T-helper 1 cell treated with Interleukin-12 subunit alpha and Interleukin-12 subunit beta and Interleukin-4 antibody, amounts not matched to agents 30 μg/mL and 1 μg/mL, for 36 hours (primary cell): ENCODE measurements at regions not wholly inside any gene's neighbourhood (a gene's known extent, or its start where the extent isn't known, plus 50 kb on each side); places are given as distances from the start of the nearest gene placed in this dataset.

Experiments used
- H3K27ac Mint-ChIP-seq: one replicate; pipeline ENCODE4 v1.8.0; 2021; ENCODE audit warnings: mild to moderate bottlenecking, mixed read lengths
- H3K27me3 Mint-ChIP-seq: one replicate; pipeline ENCODE4 v1.8.0; 2021; ENCODE audit warnings: low read depth, mixed read lengths
- H3K36me3 Mint-ChIP-seq: one replicate; pipeline ENCODE4 v1.8.0; 2021; ENCODE audit warnings: low read depth, mixed read lengths
- H3K4me1 Mint-ChIP-seq: one replicate; pipeline ENCODE4 v1.8.0; 2021; ENCODE audit warnings: low read depth, mixed read lengths
- H3K4me3 Mint-ChIP-seq: one replicate; pipeline ENCODE4 v1.8.0; 2021; ENCODE audit warnings: mild to moderate bottlenecking, moderate library complexity, mixed read lengths
- H3K9me3 Mint-ChIP-seq: one replicate; pipeline ENCODE4 v1.8.0; 2021; ENCODE audit warnings: mixed read lengths

DNA sequence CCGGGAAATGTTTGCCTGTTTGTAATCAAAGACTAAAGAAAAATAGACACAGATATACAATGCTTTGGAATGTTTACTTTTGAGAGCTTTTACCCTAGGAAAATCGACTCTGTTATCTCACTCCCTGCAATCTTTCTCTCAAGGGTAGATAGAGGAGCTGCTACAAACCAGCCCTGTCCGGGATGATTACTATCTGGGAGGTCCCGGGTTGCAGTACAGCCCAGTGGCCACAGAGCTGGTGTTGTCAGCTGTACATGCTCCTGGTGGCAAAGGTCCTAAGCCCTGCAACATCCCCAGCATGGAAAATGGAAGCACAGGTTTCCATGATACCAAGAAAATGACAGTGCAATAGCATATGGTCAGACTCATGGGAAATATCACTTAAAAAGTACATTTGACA, 570.5 kb upstream of the SOX11 start:
- H3K27me3 Mint-ChIP-seq = no peaks in the 10 kb centered on the region
- no peaks in the 10 kb centered on the region for H3K4me1 Mint-ChIP-seq
- H3K9me3 Mint-ChIP-seq = peaks cover 8% of the 10 kb centered on the region
- no peak overlapping the region for H3K27ac Mint-ChIP-seq
- no peak overlapping the region for H3K4me3 Mint-ChIP-seq
- no peaks in the 10 kb centered on the region for H3K36me3 Mint-ChIP-seq

DNA sequence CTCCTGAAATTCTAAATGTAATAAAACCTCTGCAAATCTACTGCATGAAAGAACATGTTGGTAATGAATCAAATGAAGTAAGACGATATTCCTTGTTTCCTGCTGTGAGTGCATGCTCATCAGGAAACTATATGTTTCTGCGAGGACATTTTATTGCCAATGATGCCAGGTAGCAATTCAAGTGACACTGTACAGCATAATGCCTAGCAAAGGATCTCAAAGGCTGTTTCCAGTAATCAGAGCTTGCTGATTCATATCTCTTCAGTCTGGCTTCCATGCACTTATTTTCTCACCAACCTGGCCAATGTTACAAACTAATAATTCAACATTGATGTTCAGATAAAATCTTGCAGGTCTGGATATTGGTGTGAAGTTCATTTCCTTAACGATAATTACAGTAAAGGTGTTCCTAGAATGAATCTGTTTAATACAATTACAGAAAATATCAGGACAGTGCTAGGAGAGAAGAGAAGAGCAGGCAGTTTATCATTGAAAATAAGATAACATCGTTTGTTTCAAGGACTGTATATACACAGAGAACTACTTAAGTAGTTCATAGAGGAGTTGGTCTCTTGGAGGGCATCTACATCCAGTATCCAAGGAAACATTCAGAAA, 568.5 kb upstream of the SOX11 start:
- Mint-ChIP-seq H3K36me3 (no peaks in the 10 kb centered on the region), H3K27ac (no peak overlapping the region), H3K27me3 (no peaks in the 10 kb centered on the region), H3K4me1 (no peaks in the 10 kb centered on the region), H3K9me3 (peaks cover 7% of the 10 kb centered on the region), H3K4me3 (no peak overlapping the region)

DNA sequence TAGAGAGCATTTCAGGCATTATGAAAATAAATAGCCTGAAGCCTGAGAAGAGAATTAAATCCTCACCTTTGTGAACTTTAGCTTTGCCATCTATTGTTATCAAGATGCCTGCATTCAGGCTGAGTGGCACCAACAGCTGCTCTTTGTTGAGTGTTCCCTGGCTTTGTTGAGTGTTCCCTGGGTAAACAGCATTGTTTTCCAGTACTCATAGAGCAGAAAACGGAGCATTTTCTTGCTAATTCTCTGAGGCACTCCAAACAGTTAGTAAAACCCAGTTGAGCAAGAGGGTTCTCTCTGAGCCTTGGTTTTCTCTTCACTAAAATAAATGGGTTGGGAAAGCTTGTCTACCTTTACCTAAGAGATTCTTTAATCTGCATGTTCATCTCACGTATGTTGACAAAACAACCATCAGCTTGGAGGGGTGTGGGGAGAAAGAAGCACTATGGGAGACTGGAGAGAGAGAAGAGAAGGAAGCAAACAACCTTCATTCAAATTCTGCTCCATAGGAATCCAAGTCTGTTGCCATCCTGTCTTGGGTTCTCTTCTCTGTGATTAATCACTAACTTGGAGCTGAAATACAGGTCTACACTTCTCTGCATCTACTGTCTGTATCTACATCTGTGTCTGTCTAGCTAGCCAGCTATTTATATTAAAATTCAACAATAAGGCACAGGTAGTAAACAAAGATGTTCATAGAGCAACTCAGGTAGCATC, 567.0 kb upstream of the SOX11 start:
- Mint-ChIP-seq H3K27ac (no peak overlapping the region), H3K27me3 (no peaks in the 10 kb centered on the region), H3K9me3 (peaks cover 9% of the 10 kb centered on the region), H3K36me3 (no peaks in the 10 kb centered on the region), H3K4me1 (no peaks in the 10 kb centered on the region), H3K4me3 (no peak overlapping the region)

DNA sequence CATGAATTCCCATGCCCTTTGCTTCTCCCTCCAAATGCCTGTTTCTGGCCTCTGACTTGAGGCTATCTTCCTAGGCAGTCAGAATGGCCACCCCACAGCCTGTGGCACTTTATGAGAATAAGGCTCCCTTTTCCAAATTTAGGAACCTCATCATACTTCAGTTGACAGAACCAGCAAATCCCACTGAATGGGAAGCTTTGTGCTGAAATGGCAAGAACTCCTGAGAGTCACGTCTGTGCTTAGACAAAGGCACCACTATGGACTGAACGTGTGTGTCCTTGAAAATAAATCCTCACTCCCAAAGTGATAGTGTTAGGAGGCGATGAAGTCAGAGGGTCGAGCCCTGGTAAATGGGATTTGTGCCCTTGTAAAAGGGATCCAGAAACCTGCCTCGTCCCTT, 559.9 kb upstream of the SOX11 start:
- no peaks in the 10 kb centered on the region for H3K4me1 Mint-ChIP-seq
- peaks cover 17% of the 10 kb centered on the region for H3K9me3 Mint-ChIP-seq

DNA sequence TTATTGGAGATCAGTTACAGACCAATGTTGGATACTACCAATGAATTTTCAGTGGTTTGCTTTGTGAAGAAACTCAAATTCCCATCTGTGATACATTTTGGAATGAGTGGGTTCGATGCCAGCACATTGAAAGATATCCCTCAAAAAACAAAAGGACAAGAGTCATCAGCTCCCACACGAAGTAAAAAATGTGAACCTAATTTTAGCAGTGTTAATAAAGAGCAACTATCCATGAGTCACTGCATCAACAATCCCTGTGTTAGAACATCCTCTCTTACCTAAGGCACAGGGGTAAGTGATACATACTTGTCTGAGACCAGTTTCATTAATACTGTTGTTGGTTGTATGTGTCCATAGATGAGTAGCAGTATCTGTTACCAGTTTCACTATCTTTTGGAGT, 551.8 kb upstream of the SOX11 start:
- Mint-ChIP-seq H3K36me3 (no peaks in the 10 kb centered on the region), H3K4me3 (no peak overlapping the region), H3K27me3 (no peaks in the 10 kb centered on the region), H3K27ac (no peak overlapping the region), H3K4me1 (no peaks in the 10 kb centered on the region), H3K9me3 (peaks cover 9% of the 10 kb centered on the region)

More for the DNA sequence above, 559.9 kb upstream of the SOX11 start:
- H3K27me3 Mint-ChIP-seq = no peaks in the 10 kb centered on the region
- H3K36me3 Mint-ChIP-seq = no peaks in the 10 kb centered on the region
- H3K4me3 Mint-ChIP-seq = no peak overlapping the region
- H3K27ac Mint-ChIP-seq = no peak overlapping the region

DNA sequence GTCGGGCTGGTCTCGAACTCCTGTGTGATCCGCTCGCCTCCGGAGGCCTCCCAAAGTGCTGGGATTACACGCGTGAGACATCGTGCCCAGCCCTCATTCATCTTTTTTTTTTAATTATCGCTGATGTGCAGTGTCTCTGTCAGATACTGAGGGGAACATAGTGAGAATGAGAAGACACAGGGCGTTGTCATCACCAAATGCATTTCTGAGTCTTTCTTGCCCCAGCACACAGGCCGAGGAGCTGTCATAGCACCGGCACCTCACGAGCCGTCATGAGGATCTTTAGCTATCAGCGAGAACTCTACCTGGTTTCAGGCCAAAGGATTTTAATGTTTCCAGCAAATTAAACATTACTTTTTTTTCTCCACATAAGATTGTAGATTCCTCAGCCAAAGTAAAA, 548.0 kb upstream of the SOX11 start:
- peaks cover 18% of the 10 kb centered on the region for H3K9me3 Mint-ChIP-seq
- H3K27me3 Mint-ChIP-seq = no peaks in the 10 kb centered on the region
- H3K27ac Mint-ChIP-seq = no peak overlapping the region
- H3K4me1 Mint-ChIP-seq = no peaks in the 10 kb centered on the region
- H3K36me3 Mint-ChIP-seq = no peaks in the 10 kb centered on the region
- no peak overlapping the region for H3K4me3 Mint-ChIP-seq

DNA sequence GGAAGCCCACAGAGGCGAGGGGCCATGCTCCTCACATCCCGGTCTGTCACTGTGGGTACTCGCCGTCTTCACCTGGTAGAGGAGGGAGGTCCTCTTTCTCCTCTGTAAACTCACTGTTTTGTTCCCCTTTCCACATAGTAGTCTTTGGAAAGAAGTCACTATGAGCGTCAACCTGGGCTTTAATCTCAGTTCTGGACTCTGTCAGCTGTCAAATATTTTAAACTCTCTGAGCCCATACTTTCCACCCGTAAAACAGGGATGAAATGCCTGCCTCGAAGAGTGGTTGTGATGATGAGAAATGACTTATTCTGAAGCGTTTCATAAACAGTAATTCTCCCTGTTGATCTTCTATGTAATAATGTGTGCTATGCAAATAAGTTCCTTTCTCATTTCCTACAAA, 547.1 kb upstream of the SOX11 start:
- no peaks in the 10 kb centered on the region for H3K36me3 Mint-ChIP-seq
- H3K4me3 Mint-ChIP-seq = no peak overlapping the region

DNA sequence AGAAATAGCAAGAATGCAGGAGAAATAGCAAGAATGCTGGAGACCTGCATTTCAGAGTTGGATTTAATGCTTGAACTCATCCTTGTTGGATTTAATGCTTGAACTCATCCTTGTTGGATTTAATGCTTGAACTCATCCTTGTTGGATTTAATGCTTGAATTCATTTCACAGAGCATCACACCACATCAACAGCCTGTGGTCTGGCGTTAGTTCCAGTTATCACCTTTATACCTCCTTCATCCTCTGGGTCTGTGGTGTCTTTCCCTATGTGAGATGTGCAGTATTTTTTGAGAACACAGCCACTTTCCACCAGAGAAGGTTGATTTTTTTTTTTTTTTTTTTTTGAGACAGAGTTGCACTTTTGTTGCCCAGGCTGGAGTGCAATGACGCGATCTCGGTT, 546.4 kb upstream of the SOX11 start:
- Mint-ChIP-seq H3K27me3 (no peaks in the 10 kb centered on the region), H3K4me1 (no peaks in the 10 kb centered on the region), H3K36me3 (no peaks in the 10 kb centered on the region), H3K4me3 (no peak overlapping the region), H3K9me3 (peaks cover 22% of the 10 kb centered on the region), H3K27ac (no peak overlapping the region)

More for the DNA sequence above, 547.1 kb upstream of the SOX11 start:
- peaks cover 22% of the 10 kb centered on the region for H3K9me3 Mint-ChIP-seq
- no peak overlapping the region for H3K27ac Mint-ChIP-seq
- H3K4me1 Mint-ChIP-seq = no peaks in the 10 kb centered on the region
- no peaks in the 10 kb centered on the region for H3K27me3 Mint-ChIP-seq

- H3K27ac Mint-ChIP-seq = no peak overlapping the region
- H3K4me1 Mint-ChIP-seq = no peaks in the 10 kb centered on the region
- H3K9me3 Mint-ChIP-seq = peaks cover 41% of the 10 kb centered on the region
- no peaks in the 10 kb centered on the region for H3K27me3 Mint-ChIP-seq
- H3K4me3 Mint-ChIP-seq = no peak overlapping the region
- no peaks in the 10 kb centered on the region for H3K36me3 Mint-ChIP-seq
Observed at GRCh38 chr2:5148392-5149085, 543.6 kb upstream of the SOX11 start.

- Mint-ChIP-seq H3K36me3 (no peaks in the 10 kb centered on the region), H3K9me3 (peaks cover 42% of the 10 kb centered on the region), H3K4me3 (no peak overlapping the region), H3K27ac (no peak overlapping the region), H3K27me3 (no peaks in the 10 kb centered on the region), H3K4me1 (no peaks in the 10 kb centered on the region)
Observed at GRCh38 chr2:5150871-5151270, 541.3 kb upstream of the SOX11 start.

GRCh38 chr2:5164776-5165525, 527.2 kb upstream of the SOX11 start:
- no peak overlapping the region for H3K4me3 Mint-ChIP-seq
- peaks cover 12% of the 10 kb centered on the region for H3K9me3 Mint-ChIP-seq
- no peaks in the 10 kb centered on the region for H3K27me3 Mint-ChIP-seq
- H3K27ac Mint-ChIP-seq = no peak overlapping the region
- H3K36me3 Mint-ChIP-seq = no peaks in the 10 kb centered on the region
- H3K4me1 Mint-ChIP-seq = no peaks in the 10 kb centered on the region

DNA sequence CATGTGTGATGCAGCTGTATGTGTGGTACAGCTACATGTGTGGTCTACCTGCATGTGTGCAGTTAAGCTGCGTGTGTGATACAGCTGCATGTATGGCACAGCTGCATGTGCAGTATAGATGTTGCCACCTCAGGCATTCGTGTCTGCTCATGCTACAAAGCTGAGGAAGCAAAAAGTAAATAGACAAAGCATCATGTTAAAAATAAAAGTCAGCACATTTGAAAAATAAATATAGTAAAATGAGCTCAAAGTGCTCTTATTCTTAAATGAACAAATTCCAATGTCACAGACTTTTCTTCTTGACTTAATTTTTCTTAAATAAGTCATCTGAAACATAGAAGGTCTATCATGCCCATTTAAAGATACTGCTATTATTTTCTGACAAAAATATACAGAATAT, 519.3 kb upstream of the SOX11 start:
- Mint-ChIP-seq H3K4me1 (no peaks in the 10 kb centered on the region), H3K27me3 (no peaks in the 10 kb centered on the region), H3K4me3 (no peak overlapping the region), H3K27ac (no peak overlapping the region), H3K36me3 (no peaks in the 10 kb centered on the region), H3K9me3 (peaks cover 15% of the 10 kb centered on the region)

GRCh38 chr2:5173876-5174535, 518.2 kb upstream of the SOX11 start:
- Mint-ChIP-seq H3K4me3 (no peak overlapping the region), H3K27me3 (no peaks in the 10 kb centered on the region), H3K9me3 (peaks cover 11% of the 10 kb centered on the region), H3K36me3 (no peaks in the 10 kb centered on the region), H3K4me1 (no peaks in the 10 kb centered on the region), H3K27ac (no peak overlapping the region)

DNA sequence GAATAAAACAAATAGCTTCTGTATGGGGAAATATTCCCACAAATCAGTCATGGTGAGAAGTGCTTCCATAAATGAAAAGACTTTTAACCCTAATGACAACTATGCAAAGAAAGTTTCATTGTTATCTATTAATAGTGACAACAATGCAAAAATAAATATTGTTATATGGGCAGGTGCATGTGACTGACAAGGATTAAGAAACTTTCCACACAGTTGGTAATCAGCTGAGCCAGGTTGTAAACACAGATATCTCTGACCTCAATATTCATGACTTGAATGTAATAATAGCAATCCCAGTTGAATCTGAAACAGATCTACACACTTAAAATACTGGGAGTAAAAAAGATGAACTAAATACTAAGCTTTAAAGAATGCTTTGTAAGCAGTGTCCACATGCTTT, 517.0 kb upstream of the SOX11 start:
- H3K4me3 Mint-ChIP-seq = no peak overlapping the region
- H3K4me1 Mint-ChIP-seq = no peaks in the 10 kb centered on the region
- H3K27me3 Mint-ChIP-seq = no peaks in the 10 kb centered on the region
- H3K27ac Mint-ChIP-seq = no peak overlapping the region
- peaks cover 8% of the 10 kb centered on the region for H3K9me3 Mint-ChIP-seq
- H3K36me3 Mint-ChIP-seq = no peaks in the 10 kb centered on the region
